GM06990 (cell line): ENCODE measurements at regions not wholly inside any gene's neighbourhood (a gene's known extent, or its start where the extent isn't known, plus 50 kb on each side); places are given as distances from the start of the nearest gene placed in this dataset.

ENCODE experiments used
- DNase-seq: peaks from one replicate; pipeline ENCODE4 v3.0.0-alpha.2; 2011; ENCODE audit not compliant: insufficient read length; ENCODE audit errors: extremely low read depth
- H3K27me3 ChIP-seq: replicated peaks from 2 replicates; pipeline ENCODE4 v1.6.0; 2011; ENCODE audit warnings: low read length; ENCODE audit not compliant: control insufficient read depth, insufficient read depth
- H3K36me3 ChIP-seq: 2 replicates; pipeline ENCODE4 v1.5.1; 2011; ENCODE audit warnings: low read length; ENCODE audit not compliant: control insufficient read depth, insufficient read depth
- H3K4me3 ChIP-seq: replicated peaks from 2 replicates; pipeline ENCODE4 v1.5.1; 2011; ENCODE audit warnings: low read depth, mild to moderate bottlenecking, control low read depth, low read length
- TF ChIP-seq, protein P1 (sequence below): IDR thresholded peaks from 2 replicates; pipeline ENCODE4 v1.5.1; 2011; ENCODE audit warnings: low read length, control low read depth, mild to moderate bottlenecking, inconsistent platforms; ENCODE audit not compliant: insufficient read depth, poor library complexity, severe bottlenecking

DNA sequence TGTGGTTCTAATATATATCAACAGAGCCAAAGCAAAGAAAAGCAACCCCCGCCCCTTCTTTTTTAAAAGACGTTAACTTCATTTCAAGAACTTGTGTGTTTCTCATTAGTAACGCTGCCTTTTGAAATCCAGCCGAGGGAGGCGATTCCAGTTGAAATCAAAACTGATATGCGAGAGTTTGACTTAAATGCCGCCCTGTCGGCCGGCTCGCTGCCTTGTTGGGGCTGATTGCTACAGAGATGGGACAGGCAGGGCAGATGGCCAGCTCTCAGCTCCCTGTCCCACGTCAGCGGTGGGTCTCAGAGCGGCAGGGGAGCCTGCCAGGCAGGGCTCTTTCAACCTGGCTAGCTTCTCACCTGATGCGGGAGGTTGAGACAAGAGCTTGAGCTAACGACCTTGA lies 51.9 kb upstream of the ALX4 start:
- Histone ChIP-seq H3K36me3 (no peaks in the 10 kb centered on the region), H3K4me3 (no peak overlapping the region), H3K27me3 (no peaks in the 10 kb centered on the region; the same call in 1 of the 2 replicates)
- DNase-seq = no peak
- TF ChIP-seq, protein P1, sequence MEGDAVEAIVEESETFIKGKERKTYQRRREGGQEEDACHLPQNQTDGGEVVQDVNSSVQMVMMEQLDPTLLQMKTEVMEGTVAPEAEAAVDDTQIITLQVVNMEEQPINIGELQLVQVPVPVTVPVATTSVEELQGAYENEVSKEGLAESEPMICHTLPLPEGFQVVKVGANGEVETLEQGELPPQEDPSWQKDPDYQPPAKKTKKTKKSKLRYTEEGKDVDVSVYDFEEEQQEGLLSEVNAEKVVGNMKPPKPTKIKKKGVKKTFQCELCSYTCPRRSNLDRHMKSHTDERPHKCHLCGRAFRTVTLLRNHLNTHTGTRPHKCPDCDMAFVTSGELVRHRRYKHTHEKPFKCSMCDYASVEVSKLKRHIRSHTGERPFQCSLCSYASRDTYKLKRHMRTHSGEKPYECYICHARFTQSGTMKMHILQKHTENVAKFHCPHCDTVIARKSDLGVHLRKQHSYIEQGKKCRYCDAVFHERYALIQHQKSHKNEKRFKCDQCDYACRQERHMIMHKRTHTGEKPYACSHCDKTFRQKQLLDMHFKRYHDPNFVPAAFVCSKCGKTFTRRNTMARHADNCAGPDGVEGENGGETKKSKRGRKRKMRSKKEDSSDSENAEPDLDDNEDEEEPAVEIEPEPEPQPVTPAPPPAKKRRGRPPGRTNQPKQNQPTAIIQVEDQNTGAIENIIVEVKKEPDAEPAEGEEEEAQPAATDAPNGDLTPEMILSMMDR = no peak

DNA sequence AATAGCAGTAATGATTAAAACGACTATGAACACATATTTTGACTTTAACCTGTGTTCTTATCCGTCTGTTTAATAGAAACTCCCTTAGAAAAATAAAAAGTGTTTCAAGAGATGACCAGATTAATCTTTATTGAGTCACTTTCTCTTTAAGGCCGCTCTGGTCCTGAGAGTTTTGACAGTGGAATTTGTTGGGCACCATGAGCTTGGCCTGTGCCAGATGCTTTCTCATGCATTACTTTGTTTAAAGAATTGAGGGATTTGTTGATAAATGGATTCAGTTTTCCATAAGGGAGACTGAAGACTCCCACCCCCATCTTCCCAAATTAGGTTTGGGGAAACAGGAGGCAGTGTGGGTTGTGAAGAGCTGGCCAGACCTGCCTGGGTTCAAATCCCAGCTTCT lies 53.2 kb upstream of the ALX4 start:
- Histone ChIP-seq H3K4me3 (no peak overlapping the region), H3K27me3 (no peaks in the 10 kb centered on the region; the same call in 1 of the 2 replicates), H3K36me3 (no peaks in the 10 kb centered on the region)
- DNase-seq = no peak
- TF ChIP-seq, protein P1 = no peak

DNA sequence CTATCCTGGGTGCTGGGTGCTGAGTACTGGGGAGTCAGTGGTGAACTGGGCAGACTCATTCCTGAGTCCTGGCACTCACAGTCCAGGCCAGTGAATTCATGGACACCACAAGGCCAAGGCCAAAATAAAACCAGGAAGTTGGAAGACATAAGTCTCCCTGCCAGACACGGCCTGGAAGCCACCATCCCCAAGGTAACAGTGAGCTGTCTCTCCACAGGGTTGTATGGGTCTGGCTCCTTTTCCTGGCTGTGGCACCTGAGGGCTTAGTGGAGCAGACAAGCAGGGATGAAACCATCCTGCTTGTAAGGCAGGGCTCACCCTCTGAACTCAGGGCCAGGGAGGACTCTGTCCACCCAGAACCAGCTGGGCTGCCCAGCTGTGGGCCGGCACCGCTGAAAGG lies 54.7 kb upstream of the ALX4 start:
- no peak overlapping the region for H3K4me3 ChIP-seq
- no peak for DNase-seq
- H3K36me3 ChIP-seq = no peaks in the 10 kb centered on the region
- TF ChIP-seq, protein P1 = no peak
- no peaks in the 10 kb centered on the region; the same call in 1 of the 2 replicates for H3K27me3 ChIP-seq

DNA sequence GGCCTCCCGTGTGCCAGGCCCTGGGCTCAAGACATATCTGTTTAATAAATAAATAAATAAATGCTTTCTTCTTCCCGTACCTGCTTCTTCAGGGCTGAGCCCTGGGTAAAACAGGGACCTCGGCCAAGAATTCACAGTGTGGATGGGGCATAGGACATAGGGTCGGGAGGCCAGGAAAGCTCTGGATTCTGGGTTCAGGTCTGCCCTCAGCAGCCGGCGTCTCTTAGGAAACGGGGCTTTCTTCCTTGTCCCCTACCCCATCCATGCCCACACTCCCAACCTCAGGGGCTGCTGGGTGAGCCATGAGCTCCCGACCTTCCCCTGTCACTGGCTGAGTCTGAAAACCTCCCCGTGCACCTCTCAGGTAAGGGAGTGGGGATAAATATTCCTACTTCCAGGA lies 55.7 kb upstream of the ALX4 start:
- Histone ChIP-seq H3K36me3 (no peaks in the 10 kb centered on the region), H3K27me3 (no peaks in the 10 kb centered on the region; the same call in 1 of the 2 replicates), H3K4me3 (no peak overlapping the region)
- TF ChIP-seq, protein P1 = no peak
- no peak for DNase-seq

DNA sequence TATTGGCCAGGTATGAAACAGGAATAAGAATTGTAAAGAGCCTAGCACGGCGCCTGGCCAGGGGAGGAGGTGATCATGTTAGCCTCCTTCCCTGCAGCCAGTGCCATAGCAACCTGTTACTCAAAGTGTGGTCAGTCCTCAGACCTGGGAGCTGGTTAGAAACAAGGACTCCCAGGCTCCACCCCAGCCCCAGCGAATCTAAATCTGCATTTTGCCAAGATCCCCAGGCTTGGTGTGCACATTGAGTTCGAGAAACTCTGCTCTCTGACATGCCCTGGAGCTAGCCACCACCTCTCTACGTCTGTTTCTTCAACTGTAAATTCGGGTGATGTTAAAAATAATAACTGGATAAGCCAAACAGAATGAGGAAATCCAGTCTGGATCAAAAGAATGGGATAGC lies 56.1 kb upstream of the ALX4 start:
- Histone ChIP-seq H3K27me3 (no peaks in the 10 kb centered on the region; the same call in 1 of the 2 replicates), H3K36me3 (no peaks in the 10 kb centered on the region), H3K4me3 (no peak overlapping the region)
- TF ChIP-seq, protein P1 = no peak
- no peak for DNase-seq

DNA sequence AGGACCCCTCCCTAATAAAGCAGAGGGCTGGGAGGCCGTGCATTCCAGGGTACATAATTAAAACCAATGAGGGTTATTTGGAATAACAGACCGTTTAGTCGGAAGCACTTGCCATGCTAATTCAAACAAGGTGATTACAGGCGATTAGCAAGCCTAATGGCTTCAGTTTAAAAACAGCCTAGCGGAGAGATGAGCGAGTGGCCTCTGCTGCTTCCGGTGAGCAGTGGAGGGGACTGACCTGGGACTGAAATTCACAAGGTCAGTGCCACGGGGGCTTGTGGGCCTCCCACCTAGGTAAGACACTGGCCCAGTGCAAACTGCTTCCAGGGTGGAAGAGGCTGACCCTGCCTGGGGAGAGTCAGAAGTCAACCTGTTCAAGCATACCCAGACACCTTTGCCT lies 56.8 kb upstream of the ALX4 start:
- Histone ChIP-seq H3K36me3 (no peaks in the 10 kb centered on the region), H3K27me3 (no peaks in the 10 kb centered on the region; the same call in 1 of the 2 replicates), H3K4me3 (no peak overlapping the region)
- no peak for DNase-seq
- TF ChIP-seq, protein P1 = no peak
